Glutamatergic neuron (in vitro differentiated cells): ENCODE measurements at regions not wholly inside any gene's neighbourhood (a gene's known extent, or its start where the extent isn't known, plus 50 kb on each side); places are given as distances from the start of the nearest gene placed in this dataset.
"Not testable (repeated sequence)": the region's sequence is repeated elsewhere in the genome, so short reads cannot be mapped to it uniquely, and the experiment has no call there.

Experiments used
- DNase-seq: peaks from one replicate; pipeline ENCODE4 v3.0.0; 2022
- H3K27ac Mint-ChIP-seq: one replicate; pipeline ENCODE4 v1.8.0; 2020; ENCODE audit warnings: mild to moderate bottlenecking, mixed read lengths, inconsistent platforms; ENCODE audit not compliant: unreplicated experiment
- H3K27me3 Mint-ChIP-seq: one replicate; pipeline ENCODE4 v1.8.0; 2020; ENCODE audit warnings: mild to moderate bottlenecking, moderate library complexity, mixed read lengths, inconsistent platforms; ENCODE audit not compliant: unreplicated experiment
- H3K36me3 Mint-ChIP-seq: one replicate; pipeline ENCODE4 v1.8.0; 2020; ENCODE audit warnings: mild to moderate bottlenecking, mixed read lengths, inconsistent platforms; ENCODE audit not compliant: unreplicated experiment
- H3K4me1 Mint-ChIP-seq: one replicate; pipeline ENCODE4 v1.8.0; 2020; ENCODE audit warnings: mild to moderate bottlenecking, low read depth, mixed read lengths, inconsistent platforms; ENCODE audit not compliant: unreplicated experiment
- H3K4me3 Mint-ChIP-seq: one replicate; pipeline ENCODE4 v1.8.0; 2020; ENCODE audit warnings: mild to moderate bottlenecking, mixed read lengths, inconsistent platforms; ENCODE audit not compliant: unreplicated experiment
- H3K9me3 Mint-ChIP-seq: one replicate; pipeline ENCODE4 v1.8.0; 2020; ENCODE audit warnings: mild to moderate bottlenecking, moderate library complexity, mixed read lengths, inconsistent platforms; ENCODE audit not compliant: unreplicated experiment
- TF ChIP-seq, protein P1 (sequence below): fragments of 200-600 bp; sonication (generic); IDR thresholded peaks from one replicate; pipeline ENCODE4 v1.5.0; 2021; ENCODE audit not compliant: partially characterized antibody, unreplicated experiment

DNA sequence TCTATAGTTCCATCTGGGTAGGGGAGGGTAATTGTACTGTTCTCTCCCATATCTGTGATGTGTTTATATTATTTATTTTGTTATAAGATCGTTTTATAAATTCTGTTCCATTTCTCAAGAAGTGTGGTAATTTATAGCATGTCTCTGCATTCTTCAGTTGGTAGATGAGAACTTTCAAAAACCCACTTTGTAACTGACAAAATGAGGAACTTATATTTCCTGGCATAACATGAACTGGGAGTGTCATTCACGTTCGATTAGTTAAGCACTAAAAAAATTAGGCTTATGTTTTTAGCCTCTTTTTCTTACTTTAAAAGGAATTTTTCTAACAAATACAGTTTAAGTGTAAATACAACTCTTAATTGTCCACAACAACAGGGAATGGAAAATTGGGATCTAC is 230.8 kb downstream of the CGGBP1 start:
- H3K27me3 Mint-ChIP-seq: peaks cover 2% of the 10 kb centered on the region
- no peaks in the 10 kb centered on the region for H3K36me3 Mint-ChIP-seq
- H3K4me1 Mint-ChIP-seq: peaks cover 3% of the 10 kb centered on the region
- TF ChIP-seq, protein P1, sequence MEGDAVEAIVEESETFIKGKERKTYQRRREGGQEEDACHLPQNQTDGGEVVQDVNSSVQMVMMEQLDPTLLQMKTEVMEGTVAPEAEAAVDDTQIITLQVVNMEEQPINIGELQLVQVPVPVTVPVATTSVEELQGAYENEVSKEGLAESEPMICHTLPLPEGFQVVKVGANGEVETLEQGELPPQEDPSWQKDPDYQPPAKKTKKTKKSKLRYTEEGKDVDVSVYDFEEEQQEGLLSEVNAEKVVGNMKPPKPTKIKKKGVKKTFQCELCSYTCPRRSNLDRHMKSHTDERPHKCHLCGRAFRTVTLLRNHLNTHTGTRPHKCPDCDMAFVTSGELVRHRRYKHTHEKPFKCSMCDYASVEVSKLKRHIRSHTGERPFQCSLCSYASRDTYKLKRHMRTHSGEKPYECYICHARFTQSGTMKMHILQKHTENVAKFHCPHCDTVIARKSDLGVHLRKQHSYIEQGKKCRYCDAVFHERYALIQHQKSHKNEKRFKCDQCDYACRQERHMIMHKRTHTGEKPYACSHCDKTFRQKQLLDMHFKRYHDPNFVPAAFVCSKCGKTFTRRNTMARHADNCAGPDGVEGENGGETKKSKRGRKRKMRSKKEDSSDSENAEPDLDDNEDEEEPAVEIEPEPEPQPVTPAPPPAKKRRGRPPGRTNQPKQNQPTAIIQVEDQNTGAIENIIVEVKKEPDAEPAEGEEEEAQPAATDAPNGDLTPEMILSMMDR: no peak
- no peaks in the 10 kb centered on the region for H3K9me3 Mint-ChIP-seq
- H3K4me3 Mint-ChIP-seq: no peak overlapping the region
- H3K27ac Mint-ChIP-seq: no peak overlapping the region
- no peak for DNase-seq

DNA sequence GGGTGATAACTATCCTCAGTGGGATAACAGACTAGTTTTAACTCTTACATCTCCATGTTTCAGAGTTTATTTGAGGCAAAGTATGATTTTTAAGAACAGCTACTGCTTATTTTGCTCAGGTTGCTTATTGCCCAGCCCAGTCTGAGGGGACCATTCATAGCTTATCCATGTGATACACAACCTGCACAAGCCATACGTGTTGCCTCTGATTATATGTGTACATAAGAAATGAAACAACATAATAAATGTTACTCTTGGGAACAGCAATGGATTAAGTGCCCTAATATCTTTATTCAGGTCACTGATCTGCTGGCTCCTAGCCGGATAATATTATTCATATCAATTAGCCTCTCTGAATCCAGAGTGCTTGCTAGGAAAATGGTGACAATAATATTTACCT is 236.2 kb downstream of the CGGBP1 start:
- peaks cover 2% of the 10 kb centered on the region for H3K9me3 Mint-ChIP-seq
- H3K4me1 Mint-ChIP-seq: no peaks in the 10 kb centered on the region
- H3K36me3 Mint-ChIP-seq: no peaks in the 10 kb centered on the region
- no peak overlapping the region for H3K4me3 Mint-ChIP-seq
- peaks cover 2% of the 10 kb centered on the region for H3K27me3 Mint-ChIP-seq
- TF ChIP-seq, protein P1: no peak
- DNase-seq: no peak
- H3K27ac Mint-ChIP-seq: no peak overlapping the region

DNA sequence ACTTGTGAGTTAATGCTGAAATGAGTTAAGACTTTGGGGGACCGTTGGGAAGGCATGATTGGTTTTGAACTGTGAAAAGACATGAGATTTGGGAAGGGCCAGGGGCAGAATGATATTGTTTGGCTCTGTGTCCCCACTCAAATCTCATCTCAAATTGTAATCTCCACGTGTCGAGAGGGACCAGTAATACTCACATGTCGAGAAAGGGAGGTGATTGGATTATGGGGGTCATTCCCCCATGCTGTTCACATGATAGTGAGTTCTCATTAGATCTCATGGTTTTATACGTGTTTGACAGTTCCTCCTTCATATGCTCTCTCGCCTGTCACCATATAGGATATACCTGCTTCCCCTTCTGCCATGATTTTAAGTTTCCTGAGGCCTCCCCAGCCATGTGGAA is 245.3 kb downstream of the CGGBP1 start:
- H3K4me3 Mint-ChIP-seq, H3K9me3 Mint-ChIP-seq, DNase-seq, H3K36me3 Mint-ChIP-seq, H3K4me1 Mint-ChIP-seq, H3K27me3 Mint-ChIP-seq, H3K27ac Mint-ChIP-seq: not testable (repeated sequence)

DNA sequence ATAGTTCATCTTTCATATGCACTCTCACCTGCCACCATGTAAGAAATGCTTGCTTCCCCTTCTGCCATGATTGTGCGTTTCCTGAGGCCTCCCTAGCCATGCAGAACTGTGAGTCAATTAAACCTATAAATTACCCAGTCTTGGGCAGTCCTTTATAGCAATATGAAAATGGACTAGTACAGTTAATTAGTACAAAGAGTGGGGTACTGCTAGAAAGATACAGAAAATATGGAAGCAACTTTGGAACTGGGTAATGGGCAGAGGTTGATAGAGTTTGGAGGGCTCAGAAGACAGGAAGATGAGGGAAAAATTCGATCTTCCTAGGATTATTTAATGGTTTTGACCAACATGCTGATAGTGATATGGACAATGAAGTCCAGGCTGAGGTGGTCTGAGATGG is 246.9 kb downstream of the CGGBP1 start:
- H3K36me3 Mint-ChIP-seq: no peaks in the 10 kb centered on the region
- TF ChIP-seq, protein P1: no peak

DNA sequence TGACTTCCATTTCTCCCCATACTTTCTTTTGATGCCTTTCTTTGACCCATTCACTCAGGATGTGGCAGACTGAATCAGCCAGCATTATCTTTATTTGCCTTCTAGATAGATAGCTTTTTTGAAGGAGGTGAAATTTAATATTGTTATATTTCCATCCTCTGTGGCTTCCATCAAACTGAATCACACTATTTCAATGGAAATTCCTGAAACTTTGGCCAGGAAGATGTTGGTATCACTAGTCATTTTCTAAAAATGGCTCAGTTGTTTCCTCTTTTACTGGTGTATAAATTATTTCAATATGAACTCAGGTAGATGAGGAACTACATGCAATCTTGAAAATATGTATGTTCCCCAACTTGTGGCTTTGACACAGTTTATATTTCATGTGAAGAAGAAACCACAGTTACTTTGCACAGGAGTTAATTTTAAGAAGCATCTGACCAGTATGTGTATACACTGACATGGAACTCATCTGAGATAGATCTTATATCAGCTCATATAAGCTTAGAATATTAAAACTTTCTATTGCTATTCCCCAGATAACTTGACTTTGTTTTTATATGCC is 248.3 kb downstream of the CGGBP1 start:
- TF ChIP-seq, protein P1: no peak
- no peaks in the 10 kb centered on the region for H3K36me3 Mint-ChIP-seq
- no peaks in the 10 kb centered on the region for H3K27me3 Mint-ChIP-seq
- H3K9me3 Mint-ChIP-seq: no peaks in the 10 kb centered on the region
- no peak overlapping the region for H3K27ac Mint-ChIP-seq
- no peak for DNase-seq
- no peaks in the 10 kb centered on the region for H3K4me1 Mint-ChIP-seq
- H3K4me3 Mint-ChIP-seq: no peak overlapping the region

More for the DNA sequence above, 246.9 kb downstream of the CGGBP1 start:
- Mint-ChIP-seq H3K4me3 (no peak overlapping the region), H3K9me3 (no peaks in the 10 kb centered on the region), H3K27me3 (no peaks in the 10 kb centered on the region), H3K4me1 (no peaks in the 10 kb centered on the region), H3K27ac (no peak overlapping the region)
- DNase-seq: no peak

DNA sequence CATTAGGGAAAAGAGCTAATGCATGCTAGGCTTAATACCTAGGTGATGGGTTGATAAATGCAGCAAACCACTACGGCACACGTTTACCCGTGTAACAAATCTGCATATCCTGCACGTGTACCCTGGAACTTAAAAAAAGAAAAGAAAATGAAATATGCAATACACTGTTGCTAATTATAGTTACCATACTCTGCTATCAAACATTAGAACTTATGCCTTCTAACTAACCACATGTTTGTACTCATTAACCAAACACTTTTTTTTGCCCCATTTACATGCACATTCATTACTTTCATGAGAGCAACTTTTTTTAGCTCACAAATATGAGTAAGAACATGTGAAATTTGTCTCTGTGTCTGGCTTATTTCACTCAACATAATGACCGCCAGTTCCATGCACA is 253.1 kb downstream of the CGGBP1 start:
- Mint-ChIP-seq H3K4me3 (no peak overlapping the region), H3K27me3 (no peaks in the 10 kb centered on the region), H3K27ac (no peak overlapping the region), H3K36me3 (no peaks in the 10 kb centered on the region), H3K4me1 (no peaks in the 10 kb centered on the region), H3K9me3 (no peaks in the 10 kb centered on the region)
- TF ChIP-seq, protein P1: no peak
- no peak for DNase-seq
